ENCODE measurements at regions not wholly inside any gene's neighbourhood (a gene's known extent, or its start where the extent isn't known, plus 50 kb on each side); places are given as distances from the start of the nearest gene placed in this dataset.

DNA sequence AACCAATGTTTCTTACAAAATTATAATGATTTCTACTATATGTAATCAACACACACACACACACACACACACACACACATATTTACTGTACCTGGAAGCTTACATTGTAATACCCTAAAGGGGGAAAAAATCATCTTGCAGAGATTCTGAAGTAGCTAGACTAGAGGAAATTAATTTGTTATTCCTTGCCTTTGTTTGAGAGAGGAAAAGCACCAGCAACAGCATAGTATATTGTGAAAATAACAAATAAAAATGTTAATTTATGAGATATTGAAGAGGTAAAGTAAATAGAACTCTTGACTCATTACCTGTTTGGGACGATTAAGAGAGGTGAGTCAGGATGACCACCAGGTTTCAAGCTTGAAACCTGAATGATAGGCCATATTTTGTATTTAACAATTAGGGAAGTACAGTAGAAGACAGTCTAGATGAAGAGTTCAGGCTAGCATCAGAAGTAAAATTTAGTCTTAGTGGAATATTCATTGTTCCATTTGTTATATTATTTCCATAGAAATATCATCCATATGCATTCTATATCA is 873.4 kb upstream of the PCDH10 start:
- H3K9ac ChIP-seq (ENCODE audit: low read depth, low read length, poor library complexity, severe bottlenecking): no peak overlapping the region
- H3K79me2 ChIP-seq (ENCODE audit: insufficient read depth, low read length): no peaks in the 10 kb centered on the region
- no peaks in the 10 kb centered on the region for H3K27me3 ChIP-seq (ENCODE audit: insufficient read depth, low read length, poor library complexity, severe bottlenecking)
- H3K4me3 ChIP-seq (ENCODE audit: low read length, poor library complexity, severe bottlenecking): no peak overlapping the region
- H3K9me3 ChIP-seq (ENCODE audit: insufficient read depth, low read depth, low read length): no peaks in the 10 kb centered on the region
- no peak for TF ChIP-seq EZH2phosphoT487 (IDR thresholded peaks at IDR 0.05; ENCODE audit: borderline replicate concordance)
- TF ChIP-seq, protein P1, sequence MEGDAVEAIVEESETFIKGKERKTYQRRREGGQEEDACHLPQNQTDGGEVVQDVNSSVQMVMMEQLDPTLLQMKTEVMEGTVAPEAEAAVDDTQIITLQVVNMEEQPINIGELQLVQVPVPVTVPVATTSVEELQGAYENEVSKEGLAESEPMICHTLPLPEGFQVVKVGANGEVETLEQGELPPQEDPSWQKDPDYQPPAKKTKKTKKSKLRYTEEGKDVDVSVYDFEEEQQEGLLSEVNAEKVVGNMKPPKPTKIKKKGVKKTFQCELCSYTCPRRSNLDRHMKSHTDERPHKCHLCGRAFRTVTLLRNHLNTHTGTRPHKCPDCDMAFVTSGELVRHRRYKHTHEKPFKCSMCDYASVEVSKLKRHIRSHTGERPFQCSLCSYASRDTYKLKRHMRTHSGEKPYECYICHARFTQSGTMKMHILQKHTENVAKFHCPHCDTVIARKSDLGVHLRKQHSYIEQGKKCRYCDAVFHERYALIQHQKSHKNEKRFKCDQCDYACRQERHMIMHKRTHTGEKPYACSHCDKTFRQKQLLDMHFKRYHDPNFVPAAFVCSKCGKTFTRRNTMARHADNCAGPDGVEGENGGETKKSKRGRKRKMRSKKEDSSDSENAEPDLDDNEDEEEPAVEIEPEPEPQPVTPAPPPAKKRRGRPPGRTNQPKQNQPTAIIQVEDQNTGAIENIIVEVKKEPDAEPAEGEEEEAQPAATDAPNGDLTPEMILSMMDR (conservative IDR thresholded peaks at IDR 0.05; ENCODE audit: low read length): no peak
- no peaks in the 10 kb centered on the region for H4K20me1 ChIP-seq (ENCODE audit: insufficient read depth, low read length, poor library complexity, severe bottlenecking)
- no peaks in the 10 kb centered on the region for H3F3A ChIP-seq (ENCODE audit: low read depth)
- H3K4me2 ChIP-seq (ENCODE audit: low read depth, low read length, poor library complexity, severe bottlenecking): no peak overlapping the region
- no peaks in the 10 kb centered on the region for H3K4me1 ChIP-seq (ENCODE audit: insufficient read depth, low read length, poor library complexity, severe bottlenecking)
- no peaks in the 10 kb centered on the region for H3K9me2 ChIP-seq (replicated peaks; ENCODE audit: low read depth, low read length)
- H3K36me3 ChIP-seq (ENCODE audit: insufficient read depth, low read length): no peaks in the 10 kb centered on the region
- 0 out of 2 replicates have a peak overlapping the region, but pooled peaks have one; percentile 10 for H2AFZ ChIP-seq (ENCODE audit: low read length)

GRCh38 chr4:132276185-132276584 is 872.9 kb upstream of the PCDH10 start:
- 0 out of 2 replicates have a peak overlapping the region, but pooled peaks have one; percentile 10 for H2AFZ ChIP-seq (ENCODE audit: low read length)
- no peaks in the 10 kb centered on the region for H3K4me1 ChIP-seq (ENCODE audit: insufficient read depth, low read length, poor library complexity, severe bottlenecking)
- H3K9me3 ChIP-seq (ENCODE audit: insufficient read depth, low read depth, low read length): no peaks in the 10 kb centered on the region
- no peak overlapping the region for H3K9ac ChIP-seq (ENCODE audit: low read depth, low read length, poor library complexity, severe bottlenecking)
- H3F3A ChIP-seq (ENCODE audit: low read depth): no peaks in the 10 kb centered on the region
- no peaks in the 10 kb centered on the region for H3K27me3 ChIP-seq (ENCODE audit: insufficient read depth, low read length, poor library complexity, severe bottlenecking)
- H4K20me1 ChIP-seq (ENCODE audit: insufficient read depth, low read length, poor library complexity, severe bottlenecking): no peaks in the 10 kb centered on the region
- no peaks in the 10 kb centered on the region for H3K36me3 ChIP-seq (ENCODE audit: insufficient read depth, low read length)
- no peaks in the 10 kb centered on the region for H3K79me2 ChIP-seq (ENCODE audit: insufficient read depth, low read length)
- H3K9me2 ChIP-seq (replicated peaks; ENCODE audit: low read depth, low read length): no peaks in the 10 kb centered on the region
- H3K4me2 ChIP-seq (ENCODE audit: low read depth, low read length, poor library complexity, severe bottlenecking): no peak overlapping the region
- no peak for TF ChIP-seq EZH2phosphoT487 (IDR thresholded peaks at IDR 0.05; ENCODE audit: borderline replicate concordance)
- TF ChIP-seq, protein P1 (conservative IDR thresholded peaks at IDR 0.05; ENCODE audit: low read length): no peak
- no peak overlapping the region for H3K4me3 ChIP-seq (ENCODE audit: low read length, poor library complexity, severe bottlenecking)

DNA sequence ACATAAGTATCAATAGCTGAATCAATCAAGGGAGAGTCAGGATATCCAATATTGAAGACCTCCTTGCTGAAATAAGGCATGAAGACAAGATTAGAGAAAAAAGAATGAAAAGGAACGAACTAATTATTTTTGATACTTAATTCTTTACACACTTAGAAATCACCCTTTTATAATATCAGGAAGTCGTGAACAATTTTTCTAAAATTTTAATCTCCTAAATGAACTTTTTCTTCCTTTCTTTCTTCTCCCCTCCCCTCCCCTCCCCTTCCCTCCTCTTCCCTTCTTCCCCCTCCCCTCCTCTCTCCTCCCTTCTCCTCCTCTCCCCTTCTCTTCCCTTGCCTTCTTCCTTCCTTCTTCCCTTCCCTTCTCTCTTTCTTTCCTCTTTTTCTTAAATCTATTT is 872.1 kb upstream of the PCDH10 start:
- H3K36me3 ChIP-seq (ENCODE audit: insufficient read depth, low read length): no peaks in the 10 kb centered on the region
- H3F3A ChIP-seq (ENCODE audit: low read depth): no peaks in the 10 kb centered on the region
- TF ChIP-seq, protein P1 (conservative IDR thresholded peaks at IDR 0.05; ENCODE audit: low read length): no peak
- TF ChIP-seq EZH2phosphoT487 (IDR thresholded peaks at IDR 0.05; ENCODE audit: borderline replicate concordance): no peak
- H3K4me2 ChIP-seq (ENCODE audit: low read depth, low read length, poor library complexity, severe bottlenecking): no peak overlapping the region
- no peak overlapping the region for H3K4me3 ChIP-seq (ENCODE audit: low read length, poor library complexity, severe bottlenecking)
- H3K27me3 ChIP-seq (ENCODE audit: insufficient read depth, low read length, poor library complexity, severe bottlenecking): no peaks in the 10 kb centered on the region
- no peaks in the 10 kb centered on the region for H3K79me2 ChIP-seq (ENCODE audit: insufficient read depth, low read length)
- no peaks in the 10 kb centered on the region for H4K20me1 ChIP-seq (ENCODE audit: insufficient read depth, low read length, poor library complexity, severe bottlenecking)
- no peaks in the 10 kb centered on the region for H3K4me1 ChIP-seq (ENCODE audit: insufficient read depth, low read length, poor library complexity, severe bottlenecking)
- H3K9ac ChIP-seq (ENCODE audit: low read depth, low read length, poor library complexity, severe bottlenecking): no peak overlapping the region
- no peaks in the 10 kb centered on the region for H3K9me3 ChIP-seq (ENCODE audit: insufficient read depth, low read depth, low read length)
- no peaks in the 10 kb centered on the region for H3K9me2 ChIP-seq (replicated peaks; ENCODE audit: low read depth, low read length)
- no peak overlapping the region for H2AFZ ChIP-seq (ENCODE audit: low read length)

All from Loucy (cell line).